GM19397 (cell line): ENCODE measurements at regions not wholly inside any gene's neighbourhood (a gene's known extent, or its start where the extent isn't known, plus 50 kb on each side); places are given as distances from the start of the nearest gene placed in this dataset.
"Not testable (repeated sequence)": the region's sequence is repeated elsewhere in the genome, so short reads cannot be mapped to it uniquely, and the experiment has no call there.

ENCODE experiments used
- ATAC-seq: cut with Tn5 transposase; IDR thresholded peaks from one replicate; pipeline ENCODE4 v1.9.1; 2021; ENCODE audit warnings: mild to moderate bottlenecking, moderate library complexity; ENCODE audit not compliant: unreplicated experiment

- no peak for ATAC-seq
Measured at GRCh38 chr5:12910641-12911040, 1006.4 kb upstream of the CTNND2 start.

DNA sequence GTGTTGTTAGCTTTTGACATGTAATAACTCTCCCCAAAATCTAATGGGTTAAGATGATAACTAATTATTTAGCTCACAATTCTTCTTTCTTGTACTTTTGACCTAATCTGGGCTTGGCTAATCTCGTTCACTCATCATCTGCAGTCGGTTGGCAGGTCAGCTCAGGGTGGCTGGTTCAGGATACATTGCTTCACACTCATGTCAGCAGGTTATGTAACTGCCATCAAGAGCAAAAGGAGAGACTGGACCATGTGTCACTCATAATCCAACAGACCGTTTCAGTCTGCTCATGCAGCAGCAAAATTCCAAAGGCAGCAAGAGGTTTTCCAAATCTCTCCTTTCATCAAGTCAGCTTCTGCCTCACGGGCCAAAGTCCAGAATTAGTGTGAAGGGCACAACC is 998.4 kb upstream of the CTNND2 start:
- no peak for ATAC-seq

GRCh38 chr5:12901696-12902095 is 997.5 kb upstream of the CTNND2 start:
- ATAC-seq, result no peak

DNA sequence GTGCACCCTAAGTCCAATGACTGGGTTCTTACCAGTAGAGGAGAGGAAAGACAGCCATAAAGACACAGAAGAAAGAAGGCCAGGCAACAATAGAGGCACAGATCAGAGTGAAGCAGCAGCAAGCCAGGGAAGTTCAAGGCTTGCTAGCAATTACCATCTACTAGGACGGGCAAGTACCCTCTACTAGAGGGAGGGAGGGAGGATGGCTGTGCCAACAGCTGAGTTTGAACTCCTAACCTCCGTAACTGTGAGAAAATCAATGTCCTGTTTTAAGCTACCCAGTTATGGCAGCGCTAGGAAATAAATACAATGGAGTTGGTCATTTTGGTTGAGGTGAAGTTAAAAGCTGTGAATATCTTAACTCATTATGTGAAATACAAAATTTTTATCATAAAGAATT is 991.8 kb upstream of the CTNND2 start:
- ATAC-seq, result no peak

DNA sequence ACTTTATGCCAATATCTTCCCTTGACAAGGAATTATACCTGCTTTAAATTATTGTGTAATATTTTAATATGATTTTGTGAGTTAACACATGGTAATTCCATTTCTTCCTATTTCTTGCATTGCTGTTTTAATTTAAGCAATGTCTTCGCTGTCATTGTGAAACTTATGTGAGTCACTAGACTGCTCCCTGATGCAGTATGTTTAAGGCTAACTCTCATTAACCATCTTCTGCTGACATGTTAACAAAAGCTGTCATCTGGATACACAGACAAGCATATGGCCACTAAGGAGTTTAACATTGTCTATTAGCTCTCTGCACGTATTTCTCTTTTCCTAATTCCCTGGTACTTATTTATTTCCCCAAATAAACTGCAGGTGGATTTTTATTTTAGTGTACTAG is 980.8 kb upstream of the CTNND2 start:
- ATAC-seq, result no peak

DNA sequence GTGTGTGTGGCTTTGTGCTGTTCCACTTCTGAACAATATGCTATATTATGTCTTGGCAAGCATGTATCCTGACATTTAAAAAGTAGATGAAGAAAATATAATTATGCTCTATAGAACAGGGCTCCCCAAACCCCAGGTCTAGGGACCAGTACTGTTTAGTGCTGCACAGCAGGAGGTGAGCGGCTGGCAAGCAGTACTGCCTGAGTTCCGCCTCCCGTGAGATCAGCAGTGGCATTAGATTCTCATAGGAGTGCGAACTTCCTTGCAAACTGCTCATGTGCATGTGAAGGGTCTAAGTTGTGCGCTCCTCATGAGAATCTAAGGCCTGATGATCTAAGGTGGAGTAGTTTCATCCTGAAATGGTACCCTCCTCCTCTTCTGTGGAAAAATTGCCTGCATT is 979.1 kb upstream of the CTNND2 start:
- ATAC-seq, result no peak

DNA sequence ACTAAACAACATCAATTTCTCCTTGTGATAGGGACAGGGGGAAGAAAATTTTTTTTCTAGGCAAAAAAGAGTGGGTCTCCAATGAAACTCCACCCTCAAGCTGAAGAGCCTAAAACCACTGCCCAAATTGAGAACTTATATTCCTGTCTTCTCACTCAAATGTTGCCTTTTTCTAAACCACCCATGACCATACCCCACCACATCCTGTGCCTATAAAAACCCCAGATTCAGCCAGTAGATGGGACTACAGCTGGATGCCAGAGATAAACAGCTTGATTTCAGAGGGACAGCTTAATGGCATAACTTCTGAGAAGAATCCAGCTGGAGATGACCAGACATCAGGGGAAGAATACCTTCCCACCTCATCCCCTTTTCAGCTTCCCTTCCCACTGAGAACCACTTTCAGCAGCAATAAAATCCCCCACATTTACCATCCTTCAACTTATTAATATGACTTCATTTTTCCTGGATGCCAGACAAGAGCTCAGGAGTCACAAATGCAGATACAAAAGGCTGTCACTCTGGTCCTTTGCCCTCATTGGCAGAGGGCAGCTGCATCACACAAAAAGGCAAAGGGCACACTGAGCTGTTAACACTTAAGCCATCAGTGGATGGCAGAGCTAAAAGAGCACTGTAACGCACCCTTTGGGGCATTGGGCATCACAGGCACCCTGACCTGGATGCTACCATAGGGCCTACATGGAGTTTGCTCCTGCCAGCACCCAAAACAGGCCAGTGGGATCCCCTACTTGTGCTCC is 972.5 kb upstream of the CTNND2 start:
- ATAC-seq, result no peak

DNA sequence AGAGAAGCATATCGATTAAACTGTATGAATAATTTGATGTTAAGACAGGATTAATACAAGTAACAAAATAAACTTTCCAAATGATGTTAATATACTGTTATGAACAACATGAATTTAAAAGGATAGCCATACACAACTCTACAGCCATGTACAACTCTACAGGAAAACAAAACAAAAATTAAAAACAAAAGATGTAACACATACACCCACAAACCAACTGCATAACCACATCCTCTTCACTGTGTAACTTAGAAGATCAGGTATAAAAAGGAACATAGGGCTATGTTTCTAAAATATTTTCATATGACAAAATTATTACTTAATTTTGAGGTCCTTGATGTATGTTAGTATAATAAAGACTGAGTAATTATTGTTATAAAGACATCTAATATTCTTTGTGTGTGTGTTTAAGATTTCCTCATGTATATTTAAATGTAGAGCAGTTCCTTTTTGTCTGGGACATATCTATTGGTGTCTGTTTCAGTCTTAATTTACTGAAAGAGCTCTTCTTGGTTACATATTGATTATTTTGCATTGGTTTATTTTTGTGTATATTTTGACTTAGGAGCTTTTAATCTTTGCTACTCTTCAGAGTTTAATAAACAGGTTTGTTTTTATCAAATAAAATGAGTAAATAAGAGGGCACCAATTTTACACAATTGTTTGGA is 966.8 kb upstream of the CTNND2 start:
- ATAC-seq, result no peak

DNA sequence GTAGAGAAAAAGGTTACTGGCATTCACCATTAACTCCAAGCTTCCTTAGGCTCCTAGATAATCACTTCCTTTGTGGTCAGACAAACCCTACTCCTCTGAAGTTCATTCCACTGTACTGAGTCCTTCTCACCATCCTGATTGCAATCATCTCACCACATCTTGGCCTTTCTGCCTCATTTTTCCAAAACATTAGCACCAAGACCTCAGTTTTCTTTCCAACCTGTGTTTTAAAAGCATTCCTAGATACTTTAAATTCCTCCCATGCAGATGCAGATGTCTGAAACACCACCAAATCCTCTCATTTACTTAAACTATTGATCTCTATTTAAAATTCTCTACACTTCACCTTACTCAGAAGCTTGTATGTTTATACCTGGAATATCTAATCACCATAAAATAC is 961.3 kb upstream of the CTNND2 start:
- no peak for ATAC-seq

DNA sequence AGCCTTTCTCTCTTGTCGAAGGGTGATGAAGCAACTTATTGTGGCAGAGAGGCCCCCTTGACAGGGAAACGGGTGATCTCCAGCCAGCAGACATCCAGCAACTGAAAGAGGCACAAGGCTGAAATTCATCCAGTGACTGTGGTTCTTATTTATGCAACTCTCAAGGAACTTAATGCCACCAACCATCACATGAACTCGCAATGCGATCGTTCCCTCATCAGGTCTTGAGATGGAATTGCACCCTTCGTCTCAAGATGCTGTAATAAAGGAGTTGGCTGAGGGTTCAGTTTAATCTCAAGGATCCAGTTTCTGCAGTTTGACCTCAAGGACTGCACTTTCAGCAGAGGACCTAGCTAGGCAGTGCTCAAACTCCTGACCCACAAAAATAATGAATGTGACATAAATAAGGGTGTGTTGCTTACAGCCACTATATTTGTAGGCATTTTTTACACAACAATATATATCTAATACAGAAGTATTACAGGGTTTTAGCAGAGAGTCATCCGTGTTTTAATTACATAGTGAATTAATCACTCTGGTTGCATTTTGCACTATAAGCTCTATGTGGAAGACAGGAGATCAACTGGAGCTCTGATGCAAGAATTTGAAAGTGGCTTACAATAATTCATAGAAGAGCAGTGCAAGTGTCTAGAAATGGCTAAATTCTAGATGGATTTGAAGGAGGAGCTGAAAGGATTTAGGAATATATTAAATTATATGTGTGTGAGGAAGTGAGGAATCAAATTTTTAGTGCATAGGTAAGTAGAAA is 957.8 kb upstream of the CTNND2 start:
- ATAC-seq, result no peak

DNA sequence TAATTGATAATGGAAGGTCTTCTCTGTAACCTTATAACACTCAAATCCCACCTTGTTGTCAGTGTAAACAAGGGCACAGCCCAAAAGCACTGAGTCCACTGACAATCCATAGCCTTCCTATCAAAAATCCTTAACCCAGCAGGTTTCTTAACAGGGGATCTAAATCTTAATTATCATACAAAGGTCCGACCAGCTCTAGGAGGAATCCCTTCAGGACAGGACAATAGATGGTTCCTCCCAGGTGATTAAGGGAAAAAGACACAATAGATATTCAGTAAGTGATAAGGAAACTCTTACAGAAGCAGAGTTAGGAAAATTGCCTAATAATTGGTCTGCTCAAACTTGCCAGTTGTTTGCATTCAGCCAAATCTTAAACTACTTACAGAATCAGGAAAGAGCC is 951.9 kb upstream of the CTNND2 start:
- not testable (repeated sequence) for ATAC-seq

- ATAC-seq, result no peak
Measured at GRCh38 chr5:12854386-12854785, 950.1 kb upstream of the CTNND2 start.

- ATAC-seq, result no peak
Measured at GRCh38 chr5:12851761-12852160, 947.5 kb upstream of the CTNND2 start.

DNA sequence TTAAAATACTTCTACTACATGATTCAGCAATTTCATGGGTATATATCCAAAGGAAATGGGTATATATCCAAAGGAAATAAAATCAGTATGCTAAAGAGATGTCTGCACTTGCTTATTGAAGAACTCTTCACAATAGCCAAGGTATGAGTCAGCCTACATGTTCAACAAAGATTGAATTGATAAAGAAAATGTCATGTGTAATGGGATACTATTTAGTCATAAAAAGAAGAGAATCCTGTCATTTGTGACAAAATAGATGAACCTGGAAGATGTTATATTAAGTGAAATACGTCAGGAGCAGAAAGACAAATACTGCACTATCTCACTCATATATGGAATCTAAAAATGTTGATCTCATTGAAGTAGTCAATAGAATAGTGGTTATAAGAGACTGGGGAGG is 944.5 kb upstream of the CTNND2 start:
- ATAC-seq, result no peak

- ATAC-seq, result no peak
Measured at GRCh38 chr5:12845549-12846159, 941.4 kb upstream of the CTNND2 start.

- ATAC-seq, result no peak
Measured at GRCh38 chr5:12840972-12841371, 936.7 kb upstream of the CTNND2 start.

DNA sequence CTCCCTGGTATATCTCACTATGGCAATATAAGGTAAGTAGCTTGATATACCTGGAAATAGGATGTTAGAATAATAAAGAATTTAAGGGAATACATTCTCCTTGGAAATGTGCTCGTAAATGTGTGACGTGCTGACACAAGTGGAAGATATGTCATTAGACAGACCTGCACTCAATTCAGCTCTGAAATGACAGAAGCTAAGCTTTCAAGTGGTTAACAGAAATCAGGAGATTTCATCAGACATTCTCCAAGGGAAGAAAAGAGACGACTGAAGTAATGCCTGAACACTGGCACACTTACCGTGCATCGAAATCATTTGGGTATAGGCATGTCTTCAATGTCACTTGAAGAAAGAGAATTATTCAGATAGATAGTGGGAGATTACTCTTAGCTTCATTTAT is 933.3 kb upstream of the CTNND2 start:
- no peak for ATAC-seq

DNA sequence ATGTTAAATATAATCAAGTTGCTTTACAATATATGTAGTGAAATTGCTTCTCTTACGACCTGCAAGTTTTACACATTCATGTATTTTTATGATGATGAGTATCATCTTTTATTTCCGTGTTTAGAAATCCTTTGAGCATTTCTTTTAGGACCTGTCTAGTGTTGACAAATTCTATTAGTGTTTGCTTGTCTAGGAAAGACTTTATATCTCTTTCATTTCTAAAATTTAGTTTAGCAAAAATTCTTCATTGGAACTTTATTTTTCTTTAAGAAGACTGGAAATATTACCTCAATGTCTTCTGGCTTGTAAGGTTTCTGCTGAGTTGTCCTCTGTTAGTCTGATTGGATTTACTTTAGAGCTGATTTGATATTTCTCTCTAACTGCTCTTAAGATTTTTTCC is 920.9 kb upstream of the CTNND2 start:
- no peak for ATAC-seq

DNA sequence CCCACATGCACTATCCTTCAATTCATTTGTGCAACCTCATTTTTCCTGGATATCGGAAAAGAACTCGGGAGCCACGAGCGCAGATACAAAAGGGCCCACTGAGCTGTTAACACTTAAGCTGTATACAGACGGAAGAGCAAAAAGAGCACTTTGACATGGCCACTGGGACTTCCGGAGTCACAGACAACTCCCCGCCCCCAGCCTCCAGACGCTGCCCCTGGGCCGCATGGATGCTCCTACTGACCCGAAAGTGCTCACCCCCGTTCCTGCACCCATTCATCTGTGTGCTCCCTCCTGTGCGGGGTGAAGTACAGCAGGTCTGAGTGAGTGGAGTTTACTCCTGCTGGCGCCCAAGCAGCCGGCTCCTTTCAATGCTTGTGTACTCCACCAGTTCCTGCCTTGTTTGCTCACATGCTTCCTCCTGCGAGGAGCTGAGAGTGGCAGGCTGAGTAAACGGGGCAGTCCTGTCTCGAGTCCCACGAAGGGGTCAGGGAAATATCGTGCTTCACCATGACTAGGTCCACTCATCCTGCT is 901.0 kb upstream of the CTNND2 start:
- ATAC-seq, result no peak

DNA sequence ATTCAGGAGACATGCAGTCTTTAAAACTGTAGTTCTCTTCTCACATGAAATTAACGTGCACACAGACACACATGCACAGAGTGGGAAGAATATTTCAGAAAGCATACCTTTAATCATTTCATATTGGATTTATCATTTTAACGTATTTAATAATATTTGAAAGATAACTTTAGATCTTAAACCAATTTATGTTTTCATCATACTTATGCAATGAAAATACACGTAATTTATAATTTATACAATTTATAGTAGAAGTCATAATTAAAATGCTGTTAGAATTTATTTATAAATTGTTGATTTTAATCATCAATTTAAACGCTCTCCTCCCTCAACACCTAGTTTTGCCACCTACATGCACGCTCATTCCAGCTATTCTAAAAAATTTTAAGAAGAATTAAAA is 894.9 kb upstream of the CTNND2 start:
- no peak for ATAC-seq

DNA sequence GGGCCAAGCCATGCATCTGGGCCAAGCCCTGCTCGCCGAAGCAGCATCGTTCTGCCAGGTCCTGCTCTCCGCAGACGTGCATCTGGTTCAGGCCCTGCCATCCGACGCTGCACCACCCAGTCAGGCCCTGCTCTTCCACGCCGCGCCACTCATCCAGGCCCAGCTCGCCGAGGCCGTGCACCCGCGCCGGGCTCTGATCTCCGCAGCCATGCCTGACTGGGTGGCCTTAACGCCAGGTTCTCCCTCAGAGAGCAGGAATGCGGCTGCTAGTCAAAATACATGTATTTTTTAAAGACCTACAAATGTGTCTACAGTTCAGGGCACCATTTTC is 891.1 kb upstream of the CTNND2 start:
- no peak for ATAC-seq
